ENCODE measurements at regions not wholly inside any gene's neighbourhood (a gene's known extent, or its start where the extent isn't known, plus 50 kb on each side); places are given as distances from the start of the nearest gene placed in this dataset.

DNA sequence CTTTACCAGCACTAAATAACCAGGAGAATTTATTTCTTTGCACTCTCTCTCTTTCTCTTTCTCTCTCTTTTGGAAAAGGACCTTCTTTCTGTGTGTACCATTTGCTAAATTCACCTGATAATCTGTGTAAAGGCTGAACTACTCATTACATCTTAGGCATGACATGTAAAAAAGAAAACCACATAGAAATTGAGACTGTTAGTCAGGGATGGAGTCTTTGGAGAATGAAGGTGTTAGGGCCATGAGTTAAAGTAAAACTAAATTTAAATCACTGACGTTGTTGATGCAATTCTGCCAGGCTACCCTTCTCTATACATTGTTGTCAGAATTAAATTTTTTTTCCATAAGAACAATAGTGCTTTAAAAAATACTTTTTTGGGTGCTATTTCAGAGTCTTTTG is 263.3 kb downstream of the PTEN start:
- no peak overlapping the region for H3K27ac ChIP-seq
- no peak overlapping the region for H3K4me3 ChIP-seq
- WGBS, 2 donors = 75 to 88% methylated on average over 1 of the region's 1 CpG
- intact Hi-C loops (cut with DNase I) = no loop called here
- DNase-seq (no peak), FAIRE-seq (no peak), ATAC-seq (no peak)
- no peaks in the 10 kb centered on the region for H3K9me3 ChIP-seq
- H3K36me3 ChIP-seq = no peaks in the 10 kb centered on the region
- H3K27me3 ChIP-seq = no peaks in the 10 kb centered on the region
- peaks cover 0 to 9% (median 6%) of the 10 kb centered on the region in 3 donors for H3K4me1 ChIP-seq
- TF ChIP-seq, protein P1, sequence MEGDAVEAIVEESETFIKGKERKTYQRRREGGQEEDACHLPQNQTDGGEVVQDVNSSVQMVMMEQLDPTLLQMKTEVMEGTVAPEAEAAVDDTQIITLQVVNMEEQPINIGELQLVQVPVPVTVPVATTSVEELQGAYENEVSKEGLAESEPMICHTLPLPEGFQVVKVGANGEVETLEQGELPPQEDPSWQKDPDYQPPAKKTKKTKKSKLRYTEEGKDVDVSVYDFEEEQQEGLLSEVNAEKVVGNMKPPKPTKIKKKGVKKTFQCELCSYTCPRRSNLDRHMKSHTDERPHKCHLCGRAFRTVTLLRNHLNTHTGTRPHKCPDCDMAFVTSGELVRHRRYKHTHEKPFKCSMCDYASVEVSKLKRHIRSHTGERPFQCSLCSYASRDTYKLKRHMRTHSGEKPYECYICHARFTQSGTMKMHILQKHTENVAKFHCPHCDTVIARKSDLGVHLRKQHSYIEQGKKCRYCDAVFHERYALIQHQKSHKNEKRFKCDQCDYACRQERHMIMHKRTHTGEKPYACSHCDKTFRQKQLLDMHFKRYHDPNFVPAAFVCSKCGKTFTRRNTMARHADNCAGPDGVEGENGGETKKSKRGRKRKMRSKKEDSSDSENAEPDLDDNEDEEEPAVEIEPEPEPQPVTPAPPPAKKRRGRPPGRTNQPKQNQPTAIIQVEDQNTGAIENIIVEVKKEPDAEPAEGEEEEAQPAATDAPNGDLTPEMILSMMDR (IDR thresholded peaks at IDR 0.05) = no peak

DNA sequence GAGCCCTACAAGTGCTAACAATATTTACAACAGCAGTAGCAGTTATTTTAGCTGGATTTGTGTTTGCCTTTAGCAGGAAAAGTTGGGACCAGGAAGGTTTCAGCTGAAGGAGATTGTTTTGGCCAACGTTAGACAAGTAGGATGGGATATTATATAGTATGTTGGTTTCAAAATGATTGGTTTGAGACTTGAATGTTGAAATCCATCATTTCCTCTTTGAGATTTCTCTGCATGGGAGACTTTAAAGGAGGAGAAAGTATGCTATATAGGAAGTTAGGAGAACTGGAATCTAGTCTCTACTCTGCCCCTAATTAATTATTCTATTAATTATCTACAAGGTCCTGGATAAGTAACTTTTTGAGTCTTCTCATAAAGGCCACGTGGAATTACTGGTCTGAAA is 263.8 kb downstream of the PTEN start:
- TF ChIP-seq, protein P1 (IDR thresholded peaks at IDR 0.05) = no peak

DNA sequence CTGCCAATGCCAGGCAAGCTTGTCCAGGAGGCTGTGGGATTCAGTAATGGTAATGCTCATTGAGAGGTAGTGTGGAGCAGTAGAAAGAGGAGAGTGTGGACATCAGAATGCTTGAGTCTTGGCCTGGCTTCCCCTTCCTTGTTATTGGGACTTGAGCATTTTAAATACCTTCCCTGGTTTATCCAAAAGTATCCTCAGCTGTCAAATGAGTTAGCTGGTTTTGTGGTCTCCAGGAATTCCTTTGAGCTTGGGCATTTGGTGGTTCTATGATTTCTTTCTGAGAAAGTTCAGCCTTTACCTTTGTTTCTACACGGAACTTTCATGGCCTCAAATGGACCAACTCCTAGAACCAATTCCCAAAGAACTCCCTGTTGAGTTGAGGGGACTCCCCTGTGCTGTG is 264.3 kb downstream of the PTEN start:
- WGBS, 2 donors = 97 to 98% methylated on average over 1 of the region's 1 CpG
- DNase-seq (no peak), FAIRE-seq (no peak), ATAC-seq (no peak)
- Histone ChIP-seq H3K36me3 (no peaks in the 10 kb centered on the region), H3K9me3 (no peaks in the 10 kb centered on the region), H3K27me3 (no peaks in the 10 kb centered on the region), H3K27ac (no peak overlapping the region), H3K4me1 (peaks cover 7 to 14% (median 9%) of the 10 kb centered on the region in 3 donors), H3K4me3 (no peak overlapping the region)
- TF ChIP-seq, protein P1 (IDR thresholded peaks at IDR 0.05) = no peak
- intact Hi-C loops (cut with DNase I) = no loop called here

More for the DNA sequence above, 263.8 kb downstream of the PTEN start:
- Histone ChIP-seq H3K4me1 (peaks cover 3 to 10% (median 9%) of the 10 kb centered on the region in 3 donors), H3K4me3 (no peak overlapping the region), H3K36me3 (no peaks in the 10 kb centered on the region), H3K27ac (no peak overlapping the region), H3K9me3 (no peaks in the 10 kb centered on the region), H3K27me3 (no peaks in the 10 kb centered on the region)
- ATAC-seq = no peak
- DNase-seq = no peak
- 70 to 78% methylated on average over 2 of the region's 2 CpGs for WGBS, 2 donors
- no peak for FAIRE-seq
- intact Hi-C loops (cut with DNase I) = no loop called here

DNA sequence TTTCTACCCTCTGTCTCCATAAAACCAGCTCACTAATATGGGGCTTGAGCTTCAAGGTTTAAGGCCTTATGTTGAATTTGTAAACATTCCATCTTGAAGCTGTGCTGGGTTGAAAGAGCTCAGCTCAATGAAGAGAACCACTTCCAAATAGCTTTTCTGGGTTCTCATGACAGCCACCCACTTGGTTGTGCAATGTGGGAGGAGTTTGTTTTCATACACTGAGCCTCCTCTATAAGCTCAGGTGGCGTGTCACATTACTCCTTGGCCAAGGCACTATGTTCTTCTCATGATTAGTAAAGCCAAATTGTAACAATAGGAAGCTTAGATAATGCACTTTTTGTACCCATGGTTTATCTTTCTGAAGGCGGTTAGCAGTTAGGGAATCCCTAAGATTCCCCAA is 265.6 kb downstream of the PTEN start:
- TF ChIP-seq, protein P1 (IDR thresholded peaks at IDR 0.05) = no peak
- no peaks in the 10 kb centered on the region for H3K9me3 ChIP-seq
- peaks cover 7 to 14% (median 9%) of the 10 kb centered on the region in 3 donors for H3K4me1 ChIP-seq
- H3K4me3 ChIP-seq = no peak overlapping the region
- DNase-seq (no peak), ATAC-seq (no peak), FAIRE-seq (no peak)
- intact Hi-C loops (cut with DNase I) = no loop called here
- 95 to 97% methylated on average over 2 of the region's 2 CpGs for WGBS, 2 donors
- no peaks in the 10 kb centered on the region for H3K36me3 ChIP-seq
- H3K27ac ChIP-seq = no peak overlapping the region
- no peaks in the 10 kb centered on the region for H3K27me3 ChIP-seq

DNA sequence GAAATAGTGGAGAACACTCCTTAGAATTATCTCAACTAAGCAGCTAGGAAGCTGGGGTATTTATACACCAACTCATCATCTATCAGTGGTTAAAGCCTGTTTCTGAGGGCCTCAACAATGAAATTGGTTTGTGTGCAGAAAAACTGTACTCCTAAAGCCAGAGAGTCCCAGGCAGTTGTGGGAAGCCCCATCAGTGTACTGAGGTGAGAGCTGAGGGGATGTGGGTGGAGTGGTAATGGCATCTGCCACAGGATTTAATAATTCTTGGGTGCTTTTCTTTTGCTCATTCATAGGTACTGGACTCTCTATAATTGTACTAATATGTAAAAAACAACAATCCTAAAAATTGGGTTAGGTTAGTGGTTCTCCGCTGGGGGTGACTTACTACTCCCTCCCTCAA is 267.5 kb downstream of the PTEN start:
- DNase-seq (no peak), ATAC-seq (no peak), FAIRE-seq (no peak)
- TF ChIP-seq, protein P1 (IDR thresholded peaks at IDR 0.05) = no peak
- intact Hi-C loops (cut with DNase I) = no loop called here
- Histone ChIP-seq H3K36me3 (no peaks in the 10 kb centered on the region), H3K27me3 (no peaks in the 10 kb centered on the region), H3K4me3 (no peak overlapping the region), H3K27ac (peak overlapping the region in 1 of 4 donors; percentile 72), H3K9me3 (no peaks in the 10 kb centered on the region), H3K4me1 (peaks cover 7 to 14% (median 9%) of the 10 kb centered on the region in 3 donors)
- WGBS, 2 donors = 85 to 95% methylated on average over 1 of the region's 1 CpG

All from pancreas (tissue), 10 donors.